ENCODE measurements at regions not wholly inside any gene's neighbourhood (a gene's known extent, or its start where the extent isn't known, plus 50 kb on each side); places are given as distances from the start of the nearest gene placed in this dataset.

DNA sequence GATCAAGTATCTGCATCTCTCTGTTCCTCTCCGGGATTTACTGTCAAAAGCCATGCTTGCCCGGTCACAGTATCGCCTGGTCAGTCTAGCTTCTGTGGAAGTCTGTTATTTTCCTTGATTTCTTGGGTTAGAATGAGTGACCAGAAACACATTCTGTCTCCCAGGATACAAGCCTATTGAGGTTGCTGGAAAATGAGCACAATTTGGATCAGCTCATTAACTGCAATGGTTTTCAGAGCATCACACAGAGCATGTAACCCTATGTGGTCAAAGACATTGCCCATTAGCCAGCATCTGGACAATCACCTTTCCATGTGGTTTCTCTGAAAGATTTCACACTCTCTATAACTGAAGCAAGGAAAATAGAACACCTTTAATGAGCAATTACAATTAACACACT, 124.2 kb upstream of the FAM98A start:
- Mint-ChIP-seq H3K4me3 (no peak overlapping the region), H3K9me3 (peaks cover 15% of the 10 kb centered on the region), H3K27me3 (ENCODE audit: low read depth) (no peaks in the 10 kb centered on the region), H3K4me1 (no peaks in the 10 kb centered on the region), H3K36me3 (no peaks in the 10 kb centered on the region), H3K27ac (no peak overlapping the region)
- ChIA-PET CTCF (no interaction called here), POLR2A (no interaction called here)
- no peak for DNase-seq (ENCODE audit: low spot score)
- TF ChIP-seq, protein P1, sequence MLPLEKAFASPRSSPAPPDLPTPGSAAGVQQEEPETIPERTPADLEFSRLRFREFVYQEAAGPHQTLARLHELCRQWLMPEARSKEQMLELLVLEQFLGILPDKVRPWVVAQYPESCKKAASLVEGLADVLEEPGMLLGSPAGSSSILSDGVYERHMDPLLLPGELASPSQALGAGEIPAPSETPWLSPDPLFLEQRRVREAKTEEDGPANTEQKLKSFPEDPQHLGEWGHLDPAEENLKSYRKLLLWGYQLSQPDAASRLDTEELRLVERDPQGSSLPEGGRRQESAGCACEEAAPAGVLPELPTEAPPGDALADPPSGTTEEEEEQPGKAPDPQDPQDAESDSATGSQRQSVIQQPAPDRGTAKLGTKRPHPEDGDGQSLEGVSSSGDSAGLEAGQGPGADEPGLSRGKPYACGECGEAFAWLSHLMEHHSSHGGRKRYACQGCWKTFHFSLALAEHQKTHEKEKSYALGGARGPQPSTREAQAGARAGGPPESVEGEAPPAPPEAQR (CRISPR knock-in tag; IDR thresholded peaks at IDR 0.05): no peak
- TF ChIP-seq ZBTB21 (CRISPR knock-in tag; IDR thresholded peaks at IDR 0.05; ENCODE audit: borderline replicate concordance) (no peak), NR2C2 (CRISPR knock-in tag; IDR thresholded peaks at IDR 0.05) (no peak), ATF6 (CRISPR knock-in tag; IDR thresholded peaks at IDR 0.05) (no peak), JAZF1 (CRISPR knock-in tag; IDR thresholded peaks at IDR 0.05) (no peak), ZNF263 (CRISPR knock-in tag; IDR thresholded peaks at IDR 0.05; ENCODE audit: low read depth) (no peak), HMGXB4 (CRISPR knock-in tag; IDR thresholded peaks at IDR 0.05) (no peak), KAT7 (CRISPR knock-in tag; IDR thresholded peaks at IDR 0.05; ENCODE audit: borderline replicate concordance) (no peak), CBFB (CRISPR knock-in tag; IDR thresholded peaks at IDR 0.05; ENCODE audit: low read depth) (no peak), HMGA2 (CRISPR knock-in tag; IDR thresholded peaks at IDR 0.05) (no peak), ZNF423 (CRISPR knock-in tag; IDR thresholded peaks at IDR 0.05) (no peak), GTF2I (CRISPR knock-in tag; conservative IDR thresholded peaks at IDR 0.05) (no peak)
- TF ChIP-seq, protein P2, sequence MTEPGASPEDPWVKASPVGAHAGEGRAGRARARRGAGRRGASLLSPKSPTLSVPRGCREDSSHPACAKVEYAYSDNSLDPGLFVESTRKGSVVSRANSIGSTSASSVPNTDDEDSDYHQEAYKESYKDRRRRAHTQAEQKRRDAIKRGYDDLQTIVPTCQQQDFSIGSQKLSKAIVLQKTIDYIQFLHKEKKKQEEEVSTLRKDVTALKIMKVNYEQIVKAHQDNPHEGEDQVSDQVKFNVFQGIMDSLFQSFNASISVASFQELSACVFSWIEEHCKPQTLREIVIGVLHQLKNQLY (CRISPR knock-in tag; IDR thresholded peaks at IDR 0.05): no peak
- TF ChIP-seq, protein P3, sequence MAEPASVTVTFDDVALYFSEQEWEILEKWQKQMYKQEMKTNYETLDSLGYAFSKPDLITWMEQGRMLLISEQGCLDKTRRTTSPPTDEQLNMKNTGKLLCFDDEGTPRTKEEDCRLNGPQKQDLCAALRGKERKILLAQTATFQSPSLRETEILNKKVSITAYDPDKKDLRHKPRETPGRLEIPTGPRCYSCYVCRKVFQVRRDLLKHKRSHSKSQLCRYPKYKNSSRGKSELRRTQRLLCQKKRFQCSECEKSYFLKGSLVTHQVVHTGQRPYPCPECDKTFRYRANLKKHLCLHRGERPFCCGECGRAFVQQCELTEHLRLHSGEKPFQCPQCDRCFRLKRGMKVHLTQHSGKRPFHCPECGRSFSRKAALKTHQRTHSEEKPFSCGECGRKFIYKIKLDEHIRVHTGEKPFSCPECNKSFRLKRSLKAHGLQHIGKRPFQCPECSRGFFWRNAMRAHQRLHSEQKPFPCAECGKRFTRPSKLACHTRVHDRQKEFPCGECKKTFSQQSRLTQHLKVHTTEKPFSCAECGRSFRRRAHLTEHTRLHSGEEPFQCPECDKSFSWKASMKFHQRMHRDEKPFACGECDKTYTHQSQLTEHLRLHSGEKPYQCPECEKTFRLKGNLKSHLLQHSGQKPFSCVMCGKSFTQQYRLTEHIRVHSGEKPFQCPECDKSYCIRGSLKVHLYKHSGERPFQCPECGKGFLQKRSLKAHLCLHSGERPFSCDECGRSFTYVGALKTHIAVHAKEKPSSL (CRISPR knock-in tag; conservative IDR thresholded peaks at IDR 0.05): no peak
- TF ChIP-seq, protein P4, sequence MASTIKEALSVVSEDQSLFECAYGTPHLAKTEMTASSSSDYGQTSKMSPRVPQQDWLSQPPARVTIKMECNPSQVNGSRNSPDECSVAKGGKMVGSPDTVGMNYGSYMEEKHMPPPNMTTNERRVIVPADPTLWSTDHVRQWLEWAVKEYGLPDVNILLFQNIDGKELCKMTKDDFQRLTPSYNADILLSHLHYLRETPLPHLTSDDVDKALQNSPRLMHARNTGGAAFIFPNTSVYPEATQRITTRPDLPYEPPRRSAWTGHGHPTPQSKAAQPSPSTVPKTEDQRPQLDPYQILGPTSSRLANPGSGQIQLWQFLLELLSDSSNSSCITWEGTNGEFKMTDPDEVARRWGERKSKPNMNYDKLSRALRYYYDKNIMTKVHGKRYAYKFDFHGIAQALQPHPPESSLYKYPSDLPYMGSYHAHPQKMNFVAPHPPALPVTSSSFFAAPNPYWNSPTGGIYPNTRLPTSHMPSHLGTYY (CRISPR knock-in tag; IDR thresholded peaks at IDR 0.05): no peak
- TF ChIP-seq, protein P5, sequence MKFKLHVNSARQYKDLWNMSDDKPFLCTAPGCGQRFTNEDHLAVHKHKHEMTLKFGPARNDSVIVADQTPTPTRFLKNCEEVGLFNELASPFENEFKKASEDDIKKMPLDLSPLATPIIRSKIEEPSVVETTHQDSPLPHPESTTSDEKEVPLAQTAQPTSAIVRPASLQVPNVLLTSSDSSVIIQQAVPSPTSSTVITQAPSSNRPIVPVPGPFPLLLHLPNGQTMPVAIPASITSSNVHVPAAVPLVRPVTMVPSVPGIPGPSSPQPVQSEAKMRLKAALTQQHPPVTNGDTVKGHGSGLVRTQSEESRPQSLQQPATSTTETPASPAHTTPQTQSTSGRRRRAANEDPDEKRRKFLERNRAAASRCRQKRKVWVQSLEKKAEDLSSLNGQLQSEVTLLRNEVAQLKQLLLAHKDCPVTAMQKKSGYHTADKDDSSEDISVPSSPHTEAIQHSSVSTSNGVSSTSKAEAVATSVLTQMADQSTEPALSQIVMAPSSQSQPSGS (CRISPR knock-in tag; IDR thresholded peaks at IDR 0.05; ENCODE audit: borderline replicate concordance, low read depth): no peak
- TF ChIP-seq, protein P6, sequence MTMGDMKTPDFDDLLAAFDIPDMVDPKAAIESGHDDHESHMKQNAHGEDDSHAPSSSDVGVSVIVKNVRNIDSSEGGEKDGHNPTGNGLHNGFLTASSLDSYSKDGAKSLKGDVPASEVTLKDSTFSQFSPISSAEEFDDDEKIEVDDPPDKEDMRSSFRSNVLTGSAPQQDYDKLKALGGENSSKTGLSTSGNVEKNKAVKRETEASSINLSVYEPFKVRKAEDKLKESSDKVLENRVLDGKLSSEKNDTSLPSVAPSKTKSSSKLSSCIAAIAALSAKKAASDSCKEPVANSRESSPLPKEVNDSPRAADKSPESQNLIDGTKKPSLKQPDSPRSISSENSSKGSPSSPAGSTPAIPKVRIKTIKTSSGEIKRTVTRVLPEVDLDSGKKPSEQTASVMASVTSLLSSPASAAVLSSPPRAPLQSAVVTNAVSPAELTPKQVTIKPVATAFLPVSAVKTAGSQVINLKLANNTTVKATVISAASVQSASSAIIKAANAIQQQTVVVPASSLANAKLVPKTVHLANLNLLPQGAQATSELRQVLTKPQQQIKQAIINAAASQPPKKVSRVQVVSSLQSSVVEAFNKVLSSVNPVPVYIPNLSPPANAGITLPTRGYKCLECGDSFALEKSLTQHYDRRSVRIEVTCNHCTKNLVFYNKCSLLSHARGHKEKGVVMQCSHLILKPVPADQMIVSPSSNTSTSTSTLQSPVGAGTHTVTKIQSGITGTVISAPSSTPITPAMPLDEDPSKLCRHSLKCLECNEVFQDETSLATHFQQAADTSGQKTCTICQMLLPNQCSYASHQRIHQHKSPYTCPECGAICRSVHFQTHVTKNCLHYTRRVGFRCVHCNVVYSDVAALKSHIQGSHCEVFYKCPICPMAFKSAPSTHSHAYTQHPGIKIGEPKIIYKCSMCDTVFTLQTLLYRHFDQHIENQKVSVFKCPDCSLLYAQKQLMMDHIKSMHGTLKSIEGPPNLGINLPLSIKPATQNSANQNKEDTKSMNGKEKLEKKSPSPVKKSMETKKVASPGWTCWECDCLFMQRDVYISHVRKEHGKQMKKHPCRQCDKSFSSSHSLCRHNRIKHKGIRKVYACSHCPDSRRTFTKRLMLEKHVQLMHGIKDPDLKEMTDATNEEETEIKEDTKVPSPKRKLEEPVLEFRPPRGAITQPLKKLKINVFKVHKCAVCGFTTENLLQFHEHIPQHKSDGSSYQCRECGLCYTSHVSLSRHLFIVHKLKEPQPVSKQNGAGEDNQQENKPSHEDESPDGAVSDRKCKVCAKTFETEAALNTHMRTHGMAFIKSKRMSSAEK (CRISPR knock-in tag; IDR thresholded peaks at IDR 0.05; ENCODE audit: borderline replicate concordance): no peak
- no peak for ATAC-seq

Measured in WTC11 (cell line).